ENCODE measurements at regions not wholly inside any gene's neighbourhood (a gene's known extent, or its start where the extent isn't known, plus 50 kb on each side); places are given as distances from the start of the nearest gene placed in this dataset.
"Not testable (repeated sequence)": the region's sequence is repeated elsewhere in the genome, so short reads cannot be mapped to it uniquely, and the experiment has no call there.

DNA sequence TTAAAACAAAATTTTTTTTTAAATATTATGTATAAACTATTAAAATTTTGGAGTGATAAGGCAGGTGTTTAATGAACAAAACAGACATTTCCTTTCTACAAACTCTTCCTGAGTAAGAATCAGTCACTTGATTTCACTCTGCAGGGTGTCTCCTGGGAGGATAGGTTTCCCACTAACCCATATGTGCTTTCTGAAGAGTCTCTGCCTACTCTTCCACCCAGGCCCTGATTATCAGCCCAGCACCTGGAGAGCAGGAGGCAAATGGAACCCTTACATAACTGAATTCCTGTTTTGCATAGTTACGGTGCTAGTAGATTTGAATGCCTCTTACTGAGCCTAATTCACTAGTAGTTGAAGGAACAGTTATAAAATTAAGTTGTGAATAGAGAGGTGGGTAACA lies 1718.6 kb downstream of the SUCLG1 start:
- Histone ChIP-seq H4K20me1 (ENCODE audit: insufficient read depth, low read length) (no peaks in the 10 kb centered on the region), H3K9me3 (replicated peaks; ENCODE audit: insufficient read depth, low read length) (no peaks in the 10 kb centered on the region), H3K4me1 (ENCODE audit: low read length) (no peaks in the 10 kb centered on the region), H3K36me3 (replicated peaks; ENCODE audit: insufficient read depth, low read length) (no peaks in the 10 kb centered on the region), H3K9ac (ENCODE audit: low read length) (no peak overlapping the region), H3K4me2 (ENCODE audit: low read depth, low read length) (no peak overlapping the region), H3K27me3 (replicated peaks; ENCODE audit: insufficient read depth, low read length) (no peaks in the 10 kb centered on the region), H3K79me2 (ENCODE audit: low read length) (no peaks in the 10 kb centered on the region), H2AFZ (ENCODE audit: low read length) (no peak overlapping the region), H3K27ac (ENCODE audit: low read length) (no peak overlapping the region), H3F3A (ENCODE audit: insufficient read depth, low read length) (no peaks in the 10 kb centered on the region), H3K4me3 (ENCODE audit: low read length) (no peak overlapping the region), H3K9me2 (replicated peaks; ENCODE audit: insufficient read depth, low read length) (no peaks in the 10 kb centered on the region)
- TF ChIP-seq EZH2phosphoT487 (IDR thresholded peaks at IDR 0.05; ENCODE audit: low read length) (no peak), EZH2 (optimal IDR thresholded peaks at IDR 0.05; ENCODE audit: low read depth, low read length) (no peak)
- TF ChIP-seq, protein P1, sequence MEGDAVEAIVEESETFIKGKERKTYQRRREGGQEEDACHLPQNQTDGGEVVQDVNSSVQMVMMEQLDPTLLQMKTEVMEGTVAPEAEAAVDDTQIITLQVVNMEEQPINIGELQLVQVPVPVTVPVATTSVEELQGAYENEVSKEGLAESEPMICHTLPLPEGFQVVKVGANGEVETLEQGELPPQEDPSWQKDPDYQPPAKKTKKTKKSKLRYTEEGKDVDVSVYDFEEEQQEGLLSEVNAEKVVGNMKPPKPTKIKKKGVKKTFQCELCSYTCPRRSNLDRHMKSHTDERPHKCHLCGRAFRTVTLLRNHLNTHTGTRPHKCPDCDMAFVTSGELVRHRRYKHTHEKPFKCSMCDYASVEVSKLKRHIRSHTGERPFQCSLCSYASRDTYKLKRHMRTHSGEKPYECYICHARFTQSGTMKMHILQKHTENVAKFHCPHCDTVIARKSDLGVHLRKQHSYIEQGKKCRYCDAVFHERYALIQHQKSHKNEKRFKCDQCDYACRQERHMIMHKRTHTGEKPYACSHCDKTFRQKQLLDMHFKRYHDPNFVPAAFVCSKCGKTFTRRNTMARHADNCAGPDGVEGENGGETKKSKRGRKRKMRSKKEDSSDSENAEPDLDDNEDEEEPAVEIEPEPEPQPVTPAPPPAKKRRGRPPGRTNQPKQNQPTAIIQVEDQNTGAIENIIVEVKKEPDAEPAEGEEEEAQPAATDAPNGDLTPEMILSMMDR (IDR thresholded peaks at IDR 0.05; ENCODE audit: low read length): no peak
- no peak for DNase-seq

DNA sequence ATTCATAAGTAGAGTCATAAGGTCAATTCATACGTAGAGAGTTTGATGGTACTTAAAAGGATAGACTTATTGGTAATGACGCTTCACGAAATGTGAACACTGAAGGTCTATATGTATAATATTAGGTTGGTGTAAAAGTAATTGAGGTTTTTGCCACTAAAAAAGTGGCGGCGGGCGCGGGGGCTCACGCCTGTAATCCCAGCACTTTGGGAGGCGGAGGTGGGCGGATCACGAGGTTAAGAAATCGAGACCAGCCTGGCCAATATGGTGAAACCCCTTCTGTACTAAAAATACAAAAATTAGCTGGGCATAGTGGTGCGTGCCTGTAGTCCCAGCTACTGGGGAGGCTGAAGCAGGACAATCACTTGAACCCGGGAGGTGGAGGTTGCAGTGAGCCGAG lies 1721.1 kb downstream of the SUCLG1 start:
- H3K79me2 ChIP-seq (ENCODE audit: low read length); H3K4me1 ChIP-seq (ENCODE audit: low read length); H3K4me2 ChIP-seq (ENCODE audit: low read depth, low read length); H3K9me3 ChIP-seq (replicated peaks; ENCODE audit: insufficient read depth, low read length); H3K27me3 ChIP-seq (replicated peaks; ENCODE audit: insufficient read depth, low read length); H3F3A ChIP-seq (ENCODE audit: insufficient read depth, low read length); H3K36me3 ChIP-seq (replicated peaks; ENCODE audit: insufficient read depth, low read length); H3K9ac ChIP-seq (ENCODE audit: low read length); H2AFZ ChIP-seq (ENCODE audit: low read length); H4K20me1 ChIP-seq (ENCODE audit: insufficient read depth, low read length); H3K27ac ChIP-seq (ENCODE audit: low read length); DNase-seq; H3K4me3 ChIP-seq (ENCODE audit: low read length); H3K9me2 ChIP-seq (replicated peaks; ENCODE audit: insufficient read depth, low read length): not testable (repeated sequence)

DNA sequence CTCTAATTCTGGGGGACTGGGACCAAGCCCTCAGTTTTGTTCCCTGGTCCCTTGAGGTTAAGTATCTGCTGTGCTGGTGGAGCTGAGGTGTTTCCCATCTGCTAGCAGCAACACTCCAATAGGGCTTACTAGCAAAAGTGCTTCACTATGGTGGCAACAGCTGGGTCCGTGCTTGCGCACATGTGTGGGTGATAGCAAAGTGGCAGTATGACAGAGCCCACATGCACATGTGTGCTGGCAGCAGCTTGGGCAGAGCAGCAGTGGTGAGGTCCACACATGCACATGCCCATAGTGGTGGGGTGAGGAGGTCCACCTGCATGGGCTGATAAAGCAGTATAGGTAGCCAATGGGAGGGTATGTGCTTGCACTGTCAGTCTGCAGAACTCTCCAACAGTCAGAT lies 1723.7 kb downstream of the SUCLG1 start:
- H3K4me2 ChIP-seq (ENCODE audit: low read depth, low read length): no peak overlapping the region
- H3K9me2 ChIP-seq (replicated peaks; ENCODE audit: insufficient read depth, low read length): no peaks in the 10 kb centered on the region
- no peaks in the 10 kb centered on the region for H3K79me2 ChIP-seq (ENCODE audit: low read length)
- TF ChIP-seq EZH2 (optimal IDR thresholded peaks at IDR 0.05; ENCODE audit: low read depth, low read length) (no peak), EZH2phosphoT487 (IDR thresholded peaks at IDR 0.05; ENCODE audit: low read length) (no peak)
- TF ChIP-seq, protein P1 (IDR thresholded peaks at IDR 0.05; ENCODE audit: low read length): no peak
- no peak overlapping the region for H2AFZ ChIP-seq (ENCODE audit: low read length)
- H3K4me3 ChIP-seq (ENCODE audit: low read length): no peak overlapping the region
- H4K20me1 ChIP-seq (ENCODE audit: insufficient read depth, low read length): no peaks in the 10 kb centered on the region
- H3K4me1 ChIP-seq (ENCODE audit: low read length): no peaks in the 10 kb centered on the region
- H3K9me3 ChIP-seq (replicated peaks; ENCODE audit: insufficient read depth, low read length): no peaks in the 10 kb centered on the region
- H3K27ac ChIP-seq (ENCODE audit: low read length): no peak overlapping the region
- no peaks in the 10 kb centered on the region for H3K27me3 ChIP-seq (replicated peaks; ENCODE audit: insufficient read depth, low read length)
- no peaks in the 10 kb centered on the region for H3F3A ChIP-seq (ENCODE audit: insufficient read depth, low read length)
- no peaks in the 10 kb centered on the region for H3K36me3 ChIP-seq (replicated peaks; ENCODE audit: insufficient read depth, low read length)
- DNase-seq: no peak
- no peak overlapping the region for H3K9ac ChIP-seq (ENCODE audit: low read length)

DNA sequence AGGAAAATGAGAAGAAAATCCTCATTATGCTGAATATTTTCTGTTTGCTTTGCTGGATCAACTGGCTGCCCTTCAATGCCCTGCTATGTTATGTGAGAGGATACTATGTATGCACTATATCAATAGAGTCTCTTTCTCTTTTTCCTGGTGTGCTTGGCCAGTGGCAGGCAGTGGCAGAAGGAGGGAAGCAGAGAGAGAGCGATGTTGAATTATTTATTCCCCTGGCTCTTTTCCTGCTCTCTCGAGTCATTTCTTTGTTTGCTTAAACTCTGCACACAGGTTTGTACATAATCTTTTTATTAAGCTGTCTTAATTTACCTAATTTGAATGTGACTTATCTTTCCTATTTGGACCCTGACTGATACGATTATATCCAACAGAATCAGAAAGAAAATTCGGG lies 1727.3 kb downstream of the SUCLG1 start:
- H3F3A ChIP-seq (ENCODE audit: insufficient read depth, low read length): no peaks in the 10 kb centered on the region
- no peaks in the 10 kb centered on the region for H3K79me2 ChIP-seq (ENCODE audit: low read length)
- no peak overlapping the region for H3K4me2 ChIP-seq (ENCODE audit: low read depth, low read length)
- no peaks in the 10 kb centered on the region for H3K4me1 ChIP-seq (ENCODE audit: low read length)
- no peaks in the 10 kb centered on the region for H3K9me3 ChIP-seq (replicated peaks; ENCODE audit: insufficient read depth, low read length)
- H4K20me1 ChIP-seq (ENCODE audit: insufficient read depth, low read length): no peaks in the 10 kb centered on the region
- TF ChIP-seq EZH2phosphoT487 (IDR thresholded peaks at IDR 0.05; ENCODE audit: low read length) (no peak), EZH2 (optimal IDR thresholded peaks at IDR 0.05; ENCODE audit: low read depth, low read length) (no peak)
- TF ChIP-seq, protein P1 (IDR thresholded peaks at IDR 0.05; ENCODE audit: low read length): no peak
- no peaks in the 10 kb centered on the region for H3K27me3 ChIP-seq (replicated peaks; ENCODE audit: insufficient read depth, low read length)
- no peak for DNase-seq
- no peak overlapping the region for H3K9ac ChIP-seq (ENCODE audit: low read length)
- H3K9me2 ChIP-seq (replicated peaks; ENCODE audit: insufficient read depth, low read length): no peaks in the 10 kb centered on the region
- no peak overlapping the region for H3K4me3 ChIP-seq (ENCODE audit: low read length)
- no peak overlapping the region for H2AFZ ChIP-seq (ENCODE audit: low read length)
- no peak overlapping the region for H3K27ac ChIP-seq (ENCODE audit: low read length)
- no peaks in the 10 kb centered on the region for H3K36me3 ChIP-seq (replicated peaks; ENCODE audit: insufficient read depth, low read length)
